ENCODE measurements at regions not wholly inside any gene's neighbourhood (a gene's known extent, or its start where the extent isn't known, plus 50 kb on each side); places are given as distances from the start of the nearest gene placed in this dataset.
"Not testable (repeated sequence)": the region's sequence is repeated elsewhere in the genome, so short reads cannot be mapped to it uniquely, and the experiment has no call there.

DNA sequence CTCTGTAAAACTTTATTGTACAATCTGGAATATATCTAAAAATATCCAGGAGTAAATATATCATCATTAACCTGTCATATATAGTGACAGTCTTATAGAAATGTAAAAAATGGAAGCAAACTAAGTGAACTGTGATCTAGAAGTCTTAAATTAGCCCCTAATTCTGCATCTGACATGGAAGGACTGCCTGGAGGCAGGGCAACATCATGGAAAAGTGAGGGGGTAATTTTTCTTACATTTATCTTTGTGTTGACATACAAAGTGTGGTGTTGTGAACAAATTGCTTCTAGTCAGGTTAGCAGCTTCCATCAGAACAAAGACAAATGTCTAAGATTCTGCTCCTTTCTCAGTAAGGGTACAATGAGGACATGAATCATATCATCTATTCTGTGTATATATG is 186.3 kb downstream of the C4orf33 start:
- no peak overlapping the region for H3K4me3 ChIP-seq (ENCODE audit: insufficient read depth, low read depth, low read length)
- BruUV-seq (replicated peaks): no TSS peak
- H3K27me3 ChIP-seq (ENCODE audit: control insufficient read depth, insufficient read depth, low read length): no peaks in the 10 kb centered on the region
- H3K9me3 ChIP-seq (ENCODE audit: control insufficient read depth, insufficient read depth, low read length): no peaks in the 10 kb centered on the region
- H2AK9ac ChIP-seq (replicated peaks; ENCODE audit: low read depth, low read length, poor library complexity): no peak overlapping the region
- TF ChIP-seq MAZ (IDR thresholded peaks at IDR 0.05; ENCODE audit: borderline replicate concordance, low read depth, low read length): no peak
- TF ChIP-seq POLR2A (IDR thresholded peaks at IDR 0.05; ENCODE audit: low read depth, low read length): no peak
- no peak for TF ChIP-seq RFX5 (IDR thresholded peaks at IDR 0.05; ENCODE audit: low read depth, low read length)
- TF ChIP-seq SMC3 (IDR thresholded peaks at IDR 0.05; ENCODE audit: low read depth, low read length): no peak
- TF ChIP-seq CHD1 (IDR thresholded peaks at IDR 0.05; ENCODE audit: low read depth, low read length): no peak
- no peaks in the 10 kb centered on the region for H4K20me1 ChIP-seq (ENCODE audit: insufficient read depth, low read length)
- no peak overlapping the region for H2AK5ac ChIP-seq (ENCODE audit: low read depth, low read length)
- POLR2A ChIA-PET (ENCODE audit: unreplicated experiment): no interaction called here
- no peak overlapping the region for H3K56ac ChIP-seq (ENCODE audit: extremely low read depth, insufficient read depth, low read length)
- no peak overlapping the region for H3K4me2 ChIP-seq (ENCODE audit: low read depth, low read length)
- H2AFZ ChIP-seq (replicated peaks; ENCODE audit: low read length, poor library complexity): no peak overlapping the region
- no peak overlapping the region for H2BK5ac ChIP-seq (ENCODE audit: low read depth, low read length, poor library complexity, severe bottlenecking)
- no peak overlapping the region for H4K8ac ChIP-seq (ENCODE audit: low read depth in 2 of 2, low read length in 2 of 2)
- no peak overlapping the region for H3K9ac ChIP-seq (ENCODE audit: low read depth, low read length)
- no peak overlapping the region for H3K4ac ChIP-seq (ENCODE audit: low read depth, low read length)
- no peaks in the 10 kb centered on the region for H3K79me1 ChIP-seq (ENCODE audit: low read depth in 1 of 2, low read length in 2 of 2)
- intact Hi-C loops (cut with micrococcal nuclease) (no loop called here), in situ Hi-C loops (cut with MboI; ENCODE audit: low sequenced_read_pairs) (no loop called here), dilution Hi-C loops (cut with HindIII; ENCODE audit: low sequenced_read_pairs, unreplicated experiment) (no loop called here)
- no peak overlapping the region for H2BK20ac ChIP-seq (ENCODE audit: low read depth, low read length)
- CTCF ChIA-PET: no interaction called here
- no peaks in the 10 kb centered on the region for H3K9me1 ChIP-seq (ENCODE audit: insufficient read depth, low read length)
- no peak overlapping the region for H4K5ac ChIP-seq (ENCODE audit: low read depth, low read length)
- no peak overlapping the region for H2BK120ac ChIP-seq (ENCODE audit: low read depth, low read length)
- H4K91ac ChIP-seq (ENCODE audit: insufficient read depth, low read depth, low read length): no peak overlapping the region
- no peak overlapping the region for H3K27ac ChIP-seq (ENCODE audit: insufficient read depth, low read length)
- no peaks in the 10 kb centered on the region for H3K36me3 ChIP-seq (ENCODE audit: control insufficient read depth, insufficient read depth, low read length)
- H3K18ac ChIP-seq (ENCODE audit: low read depth, low read length): no peak overlapping the region
- no peaks in the 10 kb centered on the region for H3K4me1 ChIP-seq (ENCODE audit: control insufficient read depth, insufficient read depth, low read length)
- H3K14ac ChIP-seq (replicated peaks; ENCODE audit: low read depth, low read length): no peak overlapping the region
- no peak for ATAC-seq (ENCODE audit: low read depth)
- DNase-seq: no peak
- H3K23ac ChIP-seq (ENCODE audit: low read depth, low read length): no peak overlapping the region
- no peak overlapping the region for H2BK15ac ChIP-seq (ENCODE audit: low read depth, low read length)

DNA sequence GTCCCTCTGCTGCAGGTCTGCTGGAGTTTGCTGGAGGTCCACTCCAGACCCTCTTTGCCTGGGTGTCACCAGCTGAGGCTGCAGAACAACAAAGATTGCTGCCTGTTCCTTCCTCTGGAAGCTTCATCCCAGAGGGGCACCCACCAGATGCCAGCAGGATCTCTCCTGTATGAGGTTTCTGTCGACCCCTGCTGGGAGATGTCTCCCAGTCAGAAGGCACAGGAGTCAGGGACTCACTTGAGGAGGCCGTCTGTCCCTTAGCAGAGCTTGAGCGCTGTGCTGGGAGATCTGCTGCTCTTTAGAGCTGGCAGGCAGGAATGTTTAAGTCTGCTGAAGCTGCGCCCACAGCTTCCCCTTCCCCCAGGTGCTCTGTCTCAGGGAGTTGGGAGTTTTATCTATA is 196.2 kb downstream of the C4orf33 start:
- H3K18ac ChIP-seq (ENCODE audit: low read depth, low read length); POLR2A ChIA-PET (ENCODE audit: unreplicated experiment); H3K14ac ChIP-seq (replicated peaks; ENCODE audit: low read depth, low read length); H3K79me1 ChIP-seq (ENCODE audit: low read depth in 1 of 2, low read length in 2 of 2); H4K20me1 ChIP-seq (ENCODE audit: insufficient read depth, low read length); H3K9me1 ChIP-seq (ENCODE audit: insufficient read depth, low read length); H3K4me3 ChIP-seq (ENCODE audit: insufficient read depth, low read depth, low read length); dilution Hi-C loops (cut with HindIII; ENCODE audit: low sequenced_read_pairs, unreplicated experiment); H3K9me3 ChIP-seq (ENCODE audit: control insufficient read depth, insufficient read depth, low read length); ATAC-seq (ENCODE audit: low read depth); H4K8ac ChIP-seq (ENCODE audit: low read depth in 2 of 2, low read length in 2 of 2); H4K91ac ChIP-seq (ENCODE audit: insufficient read depth, low read depth, low read length); BruUV-seq (replicated peaks); CTCF ChIA-PET; H3K27me3 ChIP-seq (ENCODE audit: control insufficient read depth, insufficient read depth, low read length); H2AFZ ChIP-seq (replicated peaks; ENCODE audit: low read length, poor library complexity); intact Hi-C loops (cut with micrococcal nuclease); H2AK5ac ChIP-seq (ENCODE audit: low read depth, low read length); H3K4ac ChIP-seq (ENCODE audit: low read depth, low read length); H2AK9ac ChIP-seq (replicated peaks; ENCODE audit: low read depth, low read length, poor library complexity); in situ Hi-C loops (cut with MboI; ENCODE audit: low sequenced_read_pairs); H3K4me1 ChIP-seq (ENCODE audit: control insufficient read depth, insufficient read depth, low read length); H2BK5ac ChIP-seq (ENCODE audit: low read depth, low read length, poor library complexity, severe bottlenecking); H3K23ac ChIP-seq (ENCODE audit: low read depth, low read length); H2BK15ac ChIP-seq (ENCODE audit: low read depth, low read length); H2BK120ac ChIP-seq (ENCODE audit: low read depth, low read length); H3K4me2 ChIP-seq (ENCODE audit: low read depth, low read length); DNase-seq; H3K36me3 ChIP-seq (ENCODE audit: control insufficient read depth, insufficient read depth, low read length); H3K56ac ChIP-seq (ENCODE audit: extremely low read depth, insufficient read depth, low read length); H4K5ac ChIP-seq (ENCODE audit: low read depth, low read length); H2BK20ac ChIP-seq (ENCODE audit: low read depth, low read length); H3K27ac ChIP-seq (ENCODE audit: insufficient read depth, low read length); H3K9ac ChIP-seq (ENCODE audit: low read depth, low read length): not testable (repeated sequence)
- WGBS, 2 experiments (ENCODE audit: extremely low coverage in 2 of 2, insufficient read length in 1 of 2): 47% methylated on average over 3 of the region's 4 CpGs; no CpG with 5 or more reads in 1 of the 2 experiments

Data from IMR-90 (cell line).